ENCODE measurements at regions not wholly inside any gene's neighbourhood (a gene's known extent, or its start where the extent isn't known, plus 50 kb on each side); places are given as distances from the start of the nearest gene placed in this dataset.
"Not testable (repeated sequence)": the region's sequence is repeated elsewhere in the genome, so short reads cannot be mapped to it uniquely, and the experiment has no call there.

DNA sequence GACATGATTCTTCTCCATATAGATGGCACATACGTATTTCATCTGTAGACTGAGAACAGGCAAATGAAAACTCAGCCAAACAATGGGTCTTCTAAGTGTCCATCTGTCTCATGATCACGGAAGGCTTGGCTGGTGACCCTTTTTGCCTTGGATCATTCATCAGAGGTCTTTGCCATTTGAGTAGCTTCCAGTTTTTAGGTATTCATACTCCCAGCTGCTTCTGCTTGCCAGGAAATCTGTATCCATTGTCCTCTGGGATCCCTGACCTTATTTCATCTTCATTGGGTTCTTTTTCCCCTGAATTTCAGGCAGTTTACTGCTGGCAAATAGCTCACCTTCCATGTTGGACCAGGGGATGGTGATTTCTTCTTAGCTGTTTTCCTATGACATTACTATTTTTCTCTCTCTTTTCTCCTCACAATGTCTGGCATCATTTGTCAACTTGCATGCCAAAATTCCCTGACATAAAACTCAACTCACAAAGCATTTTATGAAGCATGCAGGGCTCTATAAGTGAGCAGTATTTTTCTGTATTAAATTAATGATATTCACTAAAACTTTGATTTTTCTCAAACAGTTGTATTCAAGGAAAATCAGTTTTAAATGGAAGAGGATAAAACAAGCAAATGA is 241.2 kb downstream of the DNAJB9 start:
- in situ Hi-C loops (cut with HindIII; ENCODE audit: low sequenced_read_pairs) = no loop called here

DNA sequence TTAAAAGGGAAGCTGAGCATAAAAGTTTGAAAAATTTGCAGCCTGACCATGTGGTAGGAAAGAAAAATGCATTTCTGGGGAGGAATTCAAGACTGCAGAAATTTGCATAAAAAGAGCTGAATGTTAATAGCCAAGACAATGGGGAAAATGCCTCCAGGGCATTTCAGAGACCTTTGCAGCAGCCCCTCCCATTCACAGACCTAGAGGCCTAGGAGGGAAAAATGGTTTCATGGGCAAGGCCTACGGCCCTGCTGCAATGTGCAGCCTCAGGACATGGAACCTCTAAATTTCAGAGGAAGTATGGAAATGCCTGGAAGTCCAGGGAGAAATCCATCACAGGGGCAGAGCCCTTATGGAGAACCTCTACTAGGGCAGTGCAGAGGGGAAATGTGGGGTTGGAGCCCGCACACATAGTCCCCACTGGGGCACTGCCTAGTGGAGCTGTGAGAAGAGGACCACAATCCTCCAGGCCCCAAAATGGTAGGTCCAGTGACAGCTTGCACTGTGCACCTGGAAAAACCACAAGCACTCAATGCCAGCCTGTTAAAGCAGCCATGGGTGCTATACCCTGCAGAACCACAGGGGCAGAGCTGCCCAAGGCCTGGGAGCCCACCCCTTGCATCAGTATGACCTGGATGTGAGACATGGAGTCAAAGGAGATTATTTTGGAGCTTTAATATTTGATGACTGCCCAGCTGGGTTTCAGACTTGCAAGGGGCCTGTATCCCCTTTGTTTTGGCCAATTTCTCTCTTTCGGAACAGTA is 243.8 kb downstream of the DNAJB9 start:
- in situ Hi-C loops (cut with HindIII; ENCODE audit: low sequenced_read_pairs) = no loop called here

DNA sequence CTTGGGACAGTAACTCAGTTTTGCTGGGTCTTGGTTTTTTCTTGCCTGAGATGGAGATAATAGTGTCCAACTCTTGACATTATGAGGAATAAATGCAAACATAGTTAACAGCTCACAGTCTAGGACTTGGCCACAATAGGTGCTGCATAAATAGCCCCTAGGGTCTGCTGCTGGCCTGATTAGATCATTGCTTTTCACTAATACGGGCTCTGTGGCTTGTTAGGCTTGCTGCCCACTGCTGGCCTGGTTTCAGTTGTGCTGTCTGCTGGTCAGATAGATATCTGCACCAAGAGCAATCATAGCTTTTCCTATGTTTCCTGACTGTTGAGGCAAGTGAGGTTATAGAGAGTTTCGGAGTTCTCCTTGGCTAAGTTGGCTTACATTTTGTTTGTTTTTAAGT is 246.1 kb downstream of the DNAJB9 start:
- in situ Hi-C loops (cut with HindIII; ENCODE audit: low sequenced_read_pairs) = no loop called here

DNA sequence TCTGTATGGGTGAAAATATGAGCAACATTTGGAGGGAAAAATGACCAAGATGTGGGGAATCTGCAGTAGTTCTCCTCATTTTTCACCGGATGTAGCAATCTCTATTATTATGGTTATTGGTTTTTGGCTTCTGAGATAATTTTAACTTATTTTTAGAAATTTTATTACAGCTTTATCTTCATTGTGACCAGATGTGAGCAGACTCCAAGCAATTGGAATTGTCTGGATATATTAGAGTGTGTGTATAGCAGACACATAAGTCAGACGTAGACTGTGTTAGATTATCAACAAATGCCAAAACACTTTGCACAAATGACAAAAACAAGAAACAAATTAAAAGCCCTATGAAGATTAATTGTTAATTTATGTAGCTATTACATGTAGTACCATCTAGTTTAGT is 249.1 kb downstream of the DNAJB9 start:
- in situ Hi-C loops (cut with HindIII; ENCODE audit: low sequenced_read_pairs) = no loop called here

DNA sequence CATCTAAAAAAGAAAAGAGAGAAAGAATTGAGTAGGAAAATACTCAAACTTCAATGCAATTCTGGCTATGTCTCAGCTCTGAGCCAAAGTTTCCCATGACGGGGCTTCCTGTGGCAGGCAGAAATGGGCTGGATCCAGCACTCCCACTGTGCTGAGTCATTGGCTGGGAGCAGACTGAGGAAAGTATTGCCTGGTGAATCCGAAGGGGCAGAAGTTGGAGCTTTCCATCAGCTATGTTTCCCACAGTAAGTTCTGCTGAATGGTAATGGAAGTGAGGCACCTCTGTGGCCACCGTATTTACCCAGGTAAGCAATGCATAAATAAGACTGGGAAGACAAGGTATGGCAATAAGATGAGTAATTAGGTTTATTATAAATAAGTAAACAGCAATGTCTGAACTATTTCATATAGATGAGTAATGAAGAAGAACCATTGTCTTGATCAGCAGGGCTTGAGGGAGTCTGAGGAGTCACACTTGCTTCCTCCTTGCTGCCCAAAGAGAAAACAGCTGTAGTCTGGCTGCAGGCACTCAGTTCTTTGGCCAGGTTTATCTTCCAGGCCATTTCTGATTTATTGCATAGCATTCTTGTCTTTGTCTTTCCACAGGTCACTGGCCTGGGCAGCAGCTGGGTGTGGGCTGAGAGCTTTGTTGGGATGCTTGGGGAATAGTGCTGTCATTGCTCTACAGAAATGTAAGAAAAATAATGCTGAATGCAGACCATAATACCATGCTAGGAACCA is 255.3 kb downstream of the DNAJB9 start:
- in situ Hi-C loops (cut with HindIII; ENCODE audit: low sequenced_read_pairs) = no loop called here

DNA sequence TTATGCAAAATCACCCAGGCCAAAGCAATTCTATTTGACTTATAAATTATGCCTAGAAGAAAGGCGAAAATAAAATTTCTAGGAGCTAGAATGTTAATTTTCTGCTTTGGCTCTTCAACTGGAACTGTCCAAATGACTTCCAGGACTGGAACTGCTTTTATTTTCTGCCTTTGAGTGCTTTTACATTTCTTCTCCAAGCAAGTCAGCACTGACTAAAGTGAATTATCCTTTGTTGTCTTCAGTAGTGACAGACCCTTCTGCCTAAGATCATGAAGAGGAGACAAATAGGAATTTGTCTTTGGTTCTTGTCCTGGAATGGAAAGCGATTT is 255.9 kb downstream of the DNAJB9 start:
- in situ Hi-C loops (cut with HindIII; ENCODE audit: low sequenced_read_pairs) = no loop called here

DNA sequence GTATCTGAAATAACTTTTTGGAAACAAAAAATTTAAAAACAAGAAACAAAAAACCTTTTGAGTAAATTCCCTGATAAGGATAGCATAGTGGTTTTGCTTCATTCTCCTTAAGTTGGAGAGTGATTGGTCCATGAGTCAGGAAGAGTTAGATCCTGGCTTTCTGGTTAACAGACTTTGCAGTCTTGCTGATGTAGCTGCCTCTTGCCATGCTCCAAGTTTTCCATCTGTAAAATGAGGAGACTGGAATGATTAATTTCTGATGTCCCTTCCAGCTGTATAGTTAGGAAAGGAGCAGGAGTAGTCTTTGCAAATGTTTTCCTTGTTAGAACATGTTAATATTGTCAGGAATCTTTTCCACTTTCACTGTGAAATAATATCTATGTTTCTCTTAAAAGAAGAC is 266.6 kb downstream of the DNAJB9 start:
- in situ Hi-C loops (cut with HindIII; ENCODE audit: low sequenced_read_pairs) = no loop called here

DNA sequence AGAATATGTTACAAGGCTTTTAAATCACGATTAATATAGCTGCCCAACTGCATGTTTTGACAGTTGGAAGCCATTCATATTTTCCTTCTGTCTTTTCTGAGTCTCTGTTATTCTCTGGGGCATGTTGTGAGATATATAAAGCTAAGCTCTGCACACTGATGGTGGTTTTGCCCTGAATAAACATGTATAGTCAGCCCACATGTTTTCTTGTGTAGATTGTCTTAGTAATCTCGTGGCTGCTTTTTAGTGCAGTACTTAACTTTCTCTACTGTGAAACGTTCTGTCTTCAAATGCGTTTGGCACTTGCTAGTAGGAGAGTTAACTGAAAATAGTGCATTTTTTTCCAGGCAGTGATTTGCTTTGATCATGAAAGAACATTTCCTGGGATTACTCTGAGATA is 268.5 kb downstream of the DNAJB9 start:
- in situ Hi-C loops (cut with HindIII; ENCODE audit: low sequenced_read_pairs) = no loop called here

DNA sequence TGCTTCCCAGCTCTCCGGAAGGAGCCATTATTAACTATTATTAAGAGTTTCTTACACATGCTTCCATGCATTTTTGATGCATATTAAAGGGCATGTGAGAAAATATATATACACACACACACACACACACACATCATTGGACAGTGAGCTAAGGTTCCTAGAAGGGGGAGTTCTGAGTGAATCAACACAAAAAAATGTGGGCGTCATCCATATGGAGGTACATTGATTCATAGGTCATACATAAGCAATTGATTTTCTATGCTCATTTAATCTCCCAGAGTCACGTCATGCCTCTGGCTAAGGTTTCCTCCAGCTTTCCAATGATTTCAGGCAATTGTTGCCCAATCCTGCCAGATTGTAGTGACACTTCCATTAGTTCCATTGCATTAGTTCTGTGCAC is 269.4 kb downstream of the DNAJB9 start:
- in situ Hi-C loops (cut with HindIII; ENCODE audit: low sequenced_read_pairs) = no loop called here

DNA sequence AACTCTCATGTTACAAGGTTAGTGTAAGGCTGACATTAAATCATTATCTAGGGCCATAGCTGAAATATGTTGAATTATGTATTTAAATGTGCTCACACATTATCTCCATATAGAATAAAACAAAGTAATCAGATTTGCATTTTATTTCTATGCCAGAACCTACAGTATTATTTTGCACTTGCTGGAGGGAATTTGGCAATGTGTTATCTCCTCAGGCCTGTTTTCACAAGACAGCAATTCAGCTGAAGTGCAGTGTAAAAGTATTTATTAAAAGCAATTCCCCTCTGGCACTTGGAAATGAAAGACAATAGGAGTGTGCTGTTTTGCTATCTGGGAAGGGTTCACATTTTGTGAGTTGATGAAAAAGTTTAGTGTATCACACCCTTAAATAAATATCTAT is 276.3 kb downstream of the DNAJB9 start:
- in situ Hi-C loops (cut with HindIII; ENCODE audit: low sequenced_read_pairs) = no loop called here

DNA sequence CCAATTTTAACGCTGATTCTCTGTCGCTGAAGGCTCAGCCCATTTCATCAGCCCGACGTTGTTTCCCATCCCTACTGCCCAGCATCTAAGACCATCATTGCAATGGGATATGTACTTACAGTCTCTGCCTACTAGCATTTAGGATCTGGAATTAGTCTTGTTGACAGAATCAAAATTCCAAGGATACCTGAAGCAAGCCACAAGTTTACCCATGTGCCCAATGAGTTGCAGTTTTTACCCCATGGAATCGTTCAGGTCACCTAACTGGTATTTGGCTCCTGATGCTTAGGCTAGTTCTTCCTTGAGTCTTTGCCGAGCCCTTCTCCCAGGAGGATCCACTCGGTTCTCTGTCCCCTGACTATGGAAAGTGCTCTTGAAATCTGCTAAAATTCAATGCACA is 276.8 kb downstream of the DNAJB9 start:
- in situ Hi-C loops (cut with HindIII; ENCODE audit: low sequenced_read_pairs) = no loop called here

DNA sequence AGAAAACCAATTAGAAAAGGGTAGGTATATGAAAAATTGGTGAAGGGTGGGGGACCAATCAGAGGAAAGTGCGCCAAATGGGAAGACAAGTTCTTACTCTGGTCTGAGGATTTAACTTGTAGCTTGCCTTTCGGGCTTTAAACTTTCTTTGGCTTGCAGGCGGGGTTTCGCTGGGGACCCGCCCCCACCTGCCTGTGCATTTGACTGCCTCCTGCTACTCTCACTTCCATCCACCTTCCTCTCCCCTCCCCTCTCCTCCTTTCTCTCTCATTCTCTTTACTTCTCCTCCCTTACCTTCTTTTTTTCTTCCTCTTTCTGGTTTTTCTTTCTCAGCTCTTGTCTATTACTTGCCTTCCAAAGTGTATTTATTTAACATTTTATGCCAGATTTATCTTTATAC is 278.8 kb downstream of the DNAJB9 start:
- in situ Hi-C loops (cut with HindIII; ENCODE audit: low sequenced_read_pairs) = no loop called here

DNA sequence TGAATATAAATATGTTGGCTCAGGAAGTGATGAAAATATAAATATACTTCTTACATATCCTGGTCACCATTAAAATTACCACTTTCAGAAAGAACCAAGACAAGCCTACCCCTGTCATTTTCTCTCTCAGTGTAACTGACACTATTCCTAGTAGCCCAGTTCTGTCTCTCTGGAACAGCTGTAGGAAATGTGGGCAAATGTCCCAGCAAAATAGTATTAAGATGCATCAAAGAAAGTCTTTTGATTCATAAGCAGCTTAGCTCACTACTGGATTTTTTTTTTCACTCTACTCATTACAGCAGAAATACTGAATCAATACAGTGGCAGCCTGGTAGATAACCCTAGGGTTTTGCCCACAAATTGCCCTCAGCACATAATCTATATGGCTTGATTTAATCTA is 290.9 kb downstream of the DNAJB9 start:
- in situ Hi-C loops (cut with HindIII; ENCODE audit: low sequenced_read_pairs) = no loop called here

DNA sequence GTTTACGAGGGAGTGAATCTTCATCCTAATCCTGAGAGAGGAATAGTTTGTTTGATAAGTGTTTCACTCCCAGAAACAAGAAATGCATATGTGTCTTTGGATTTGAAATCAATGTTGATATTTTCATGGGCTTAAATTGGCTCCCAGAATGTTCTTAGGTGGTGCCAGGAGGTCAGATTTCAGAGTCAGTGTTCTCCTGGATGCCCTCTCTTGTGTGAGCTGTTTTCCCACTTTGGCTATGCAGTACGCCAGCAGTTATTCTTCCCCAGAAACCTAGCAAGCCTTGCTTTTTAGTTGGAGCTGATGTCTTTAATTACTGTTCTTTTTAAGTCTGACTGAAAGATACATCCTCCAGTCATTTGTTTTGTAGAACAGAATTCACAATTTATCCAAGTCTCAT is 291.4 kb downstream of the DNAJB9 start:
- in situ Hi-C loops (cut with HindIII; ENCODE audit: low sequenced_read_pairs) = no loop called here

DNA sequence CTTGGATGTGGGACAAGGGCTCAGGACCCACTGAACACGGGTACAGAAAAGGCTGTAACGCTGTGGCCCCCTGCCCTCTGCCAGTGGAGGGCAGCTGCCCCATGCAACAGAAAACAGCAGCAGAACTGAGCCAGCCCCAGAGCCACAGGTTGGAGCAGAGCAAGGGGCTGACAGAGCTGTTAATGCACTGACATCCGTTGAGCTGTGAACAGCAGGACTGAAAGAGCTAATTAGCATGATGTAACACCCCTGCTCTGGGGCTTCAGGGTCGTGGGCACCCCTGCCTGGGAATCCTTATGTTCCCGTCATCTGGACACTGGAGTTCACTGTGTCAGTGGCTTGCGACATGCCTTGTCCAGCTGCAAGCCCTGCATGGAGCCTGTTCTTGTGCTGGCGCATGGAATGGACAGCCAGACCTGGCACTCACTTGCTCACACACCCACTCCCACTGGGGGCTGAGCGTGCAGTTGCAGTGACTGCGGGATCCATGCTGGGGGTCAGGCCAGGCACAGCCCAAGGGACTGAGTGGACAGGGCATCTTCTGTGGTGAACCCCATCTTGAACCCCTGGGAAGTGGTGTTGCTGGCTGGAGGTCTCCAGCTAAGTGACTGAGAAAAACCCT is 293.7 kb downstream of the DNAJB9 start:
- in situ Hi-C loops (cut with HindIII; ENCODE audit: low sequenced_read_pairs) = no loop called here

DNA sequence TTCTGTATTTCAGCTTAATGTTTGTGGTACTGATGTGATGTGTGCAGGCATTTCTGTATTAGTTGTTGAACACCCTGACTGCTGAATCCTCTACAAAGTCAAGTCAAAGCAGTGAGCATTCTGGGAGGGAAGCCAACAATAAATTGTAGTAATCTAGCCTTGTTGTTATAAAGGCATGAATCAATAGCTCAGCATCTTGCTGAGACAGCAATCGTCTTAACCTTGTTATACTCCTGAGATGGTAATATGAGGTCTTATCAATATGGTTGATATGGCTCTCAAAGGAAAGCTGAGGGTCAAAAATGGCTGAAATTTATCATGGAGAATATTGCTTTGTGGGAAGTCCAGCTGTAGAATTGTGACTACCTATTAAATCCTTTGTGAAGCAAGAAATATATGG is 299.4 kb downstream of the DNAJB9 start:
- in situ Hi-C loops (cut with HindIII; ENCODE audit: low sequenced_read_pairs) = no loop called here

DNA sequence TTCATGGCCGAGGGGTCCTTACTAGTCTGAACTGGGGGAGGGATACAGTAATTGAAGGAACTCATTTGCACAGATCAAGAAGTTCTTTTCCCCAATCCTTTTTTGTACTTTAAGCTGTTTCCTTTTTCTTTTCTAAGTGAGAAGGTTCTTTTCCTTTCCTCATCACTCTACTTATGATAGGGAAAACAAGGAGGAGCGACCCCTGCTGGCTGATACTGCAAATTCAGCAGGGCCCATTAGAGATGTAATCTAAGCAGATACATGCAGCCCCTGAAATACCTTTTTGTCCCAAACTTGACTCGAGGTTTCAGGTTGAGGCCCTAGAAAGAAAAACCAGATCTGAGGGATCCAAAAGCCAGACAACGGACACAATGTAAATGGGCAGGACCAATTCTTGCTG is 305.5 kb downstream of the DNAJB9 start:
- in situ Hi-C loops (cut with HindIII; ENCODE audit: low sequenced_read_pairs) = no loop called here

DNA sequence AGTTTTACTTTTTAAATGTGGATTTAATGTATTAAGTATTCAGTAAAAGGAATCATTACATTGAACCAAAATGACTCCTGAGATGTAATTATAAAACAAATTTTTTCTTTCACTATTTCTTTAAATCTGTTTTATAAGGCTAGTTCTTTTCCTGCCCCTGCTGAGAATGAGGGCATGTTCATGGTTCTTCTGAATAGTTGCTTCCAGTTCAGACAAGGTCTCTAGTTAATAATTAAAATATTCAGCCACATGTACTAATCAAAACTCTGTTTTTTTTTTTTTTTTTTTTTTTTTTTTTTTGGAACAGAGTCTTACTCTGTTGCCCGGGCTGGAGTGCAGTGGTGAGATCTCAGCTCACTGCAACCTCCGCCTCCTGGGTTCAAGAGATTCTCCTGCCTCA is 321.2 kb downstream of the DNAJB9 start:
- in situ Hi-C loops (cut with HindIII; ENCODE audit: low sequenced_read_pairs) = no loop called here

DNA sequence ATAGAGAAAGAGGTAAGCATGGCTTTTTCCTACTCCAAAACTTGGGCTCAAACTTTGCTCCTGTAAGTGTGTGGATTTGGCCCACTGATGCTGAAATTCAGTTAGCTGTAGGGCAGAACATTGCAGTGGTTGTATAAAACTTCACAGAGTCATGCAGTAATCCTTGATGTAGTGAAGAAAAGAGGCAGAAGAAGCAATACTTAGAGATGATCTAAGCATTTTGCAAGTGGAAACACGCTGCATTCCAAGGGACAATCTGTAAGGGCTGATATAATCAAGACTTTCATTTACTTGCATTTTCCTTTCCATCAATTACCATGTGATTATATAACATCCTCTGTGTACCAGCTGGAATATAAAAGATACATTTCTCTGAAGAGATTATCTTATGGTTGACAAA is 338.8 kb downstream of the DNAJB9 start:
- in situ Hi-C loops (cut with HindIII; ENCODE audit: low sequenced_read_pairs) = no loop called here

DNA sequence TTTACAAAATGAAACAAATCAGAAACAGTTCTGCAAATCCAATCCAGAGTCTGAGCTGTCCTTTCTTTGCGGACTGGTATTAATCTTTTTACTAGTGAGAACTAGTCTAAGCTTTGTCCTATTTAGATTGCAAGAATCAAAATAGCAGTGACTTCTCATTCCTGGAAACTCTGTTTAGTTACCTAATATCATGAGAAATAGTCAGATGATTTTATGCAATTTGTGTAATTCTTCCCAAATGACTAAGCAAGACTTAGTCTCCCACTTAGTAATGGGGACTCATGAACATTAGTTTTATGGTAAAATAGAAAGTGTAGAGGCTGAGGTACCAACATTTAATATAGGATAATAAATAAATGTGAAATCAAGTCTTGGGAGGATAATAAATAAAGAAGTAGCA is 341.3 kb downstream of the DNAJB9 start:
- in situ Hi-C loops (cut with HindIII; ENCODE audit: low sequenced_read_pairs) = no loop called here

DNA sequence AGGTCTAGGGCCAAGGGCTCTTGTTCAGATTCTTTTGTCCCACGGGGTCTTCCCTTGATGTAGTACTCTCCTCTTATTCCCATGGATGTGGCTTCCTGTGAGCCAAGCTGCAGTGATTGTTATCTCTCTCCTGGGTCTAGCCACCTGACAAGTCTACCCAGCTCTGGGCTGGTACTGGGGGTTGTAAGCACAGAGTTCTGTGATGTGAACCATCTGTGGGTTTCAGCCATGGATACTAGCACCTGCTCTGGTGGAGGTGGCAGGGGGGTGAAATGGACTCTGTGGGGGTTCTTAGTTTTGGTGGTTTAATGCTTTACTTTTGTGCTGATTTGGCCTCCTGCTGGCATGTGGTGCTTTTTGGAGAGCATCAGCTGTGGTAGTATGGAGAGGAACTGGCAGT is 350.8 kb downstream of the DNAJB9 start:
- in situ Hi-C loops (cut with HindIII; ENCODE audit: low sequenced_read_pairs) = no loop called here

DNA sequence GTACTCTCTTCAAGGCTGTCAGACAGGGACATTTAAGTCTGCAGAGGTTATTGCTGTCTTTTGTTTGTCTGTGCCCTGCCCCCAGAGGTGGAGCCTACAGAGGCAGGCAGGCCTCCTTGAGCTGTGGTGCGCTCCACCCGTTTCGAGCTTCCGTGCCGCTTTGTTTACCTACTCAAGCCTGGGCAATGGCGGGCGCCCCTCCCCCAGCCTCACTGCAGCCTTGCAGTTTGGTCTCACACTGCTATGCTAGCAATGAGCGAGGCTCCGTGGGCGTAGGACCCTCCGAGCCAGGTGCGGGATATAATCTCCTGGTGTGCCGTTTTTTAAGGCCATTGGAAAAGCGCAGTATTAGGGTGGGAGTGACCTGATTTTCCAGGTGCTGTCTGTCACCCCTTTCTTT is 373.4 kb downstream of the DNAJB9 start:
- in situ Hi-C loops (cut with HindIII; ENCODE audit: low sequenced_read_pairs) = not testable (repeated sequence)
